ENCODE measurements at regions not wholly inside any gene's neighbourhood (a gene's known extent, or its start where the extent isn't known, plus 50 kb on each side); places are given as distances from the start of the nearest gene placed in this dataset.

- Histone ChIP-seq H3K79me2 (ENCODE audit: insufficient read depth, low read depth, low read length) (no peaks in the 10 kb centered on the region), H3K4me3 (ENCODE audit: low read depth, low read length, poor library complexity, severe bottlenecking) (no peak overlapping the region), H3K27ac (ENCODE audit: low read depth, low read length, poor library complexity, severe bottlenecking) (no peak overlapping the region), H3K36me3 (ENCODE audit: insufficient read depth, low read length) (no peaks in the 10 kb centered on the region), H2AFZ (ENCODE audit: low read length) (no peak overlapping the region), H4K20me1 (ENCODE audit: insufficient read depth, low read length) (no peaks in the 10 kb centered on the region), H3K9me2 (ENCODE audit: insufficient read depth, low read length) (no peaks in the 10 kb centered on the region), H3K4me1 (ENCODE audit: insufficient read depth, low read length, poor library complexity, severe bottlenecking) (no peaks in the 10 kb centered on the region), H3K9me3 (ENCODE audit: low read length) (no peaks in the 10 kb centered on the region), H3K4me2 (ENCODE audit: low read length) (no peak overlapping the region)
- DNase-seq (ENCODE audit: low spot score) = no peak
- BruUV-seq (replicated peaks) = no TSS peak
- POLR2A ChIA-PET = interaction anchor here (0.6 kb wide), 1 partner anchor 59 kb away, joined by 4 read pairs; no protein-coding TSS in a partner anchor
- intact Hi-C loops (cut with micrococcal nuclease; ENCODE audit: unreplicated experiment) = no loop called here
- TF ChIP-seq EZH2phosphoT487 (IDR thresholded peaks at IDR 0.05; ENCODE audit: borderline replicate concordance, low read depth, low read length) (no peak), CTCF (conservative IDR thresholded peaks at IDR 0.05; ENCODE audit: low read length) (no peak)
- CTCF ChIA-PET (ENCODE audit: unreplicated experiment) = no interaction called here
These were observed 372.9 kb upstream of the NFE2L3 start for GRCh38 chr7:25779002-25779546.

- Histone ChIP-seq H3K4me2 (ENCODE audit: low read length) (no peak overlapping the region), H3K4me1 (ENCODE audit: insufficient read depth, low read length, poor library complexity, severe bottlenecking) (no peaks in the 10 kb centered on the region), H3K27ac (ENCODE audit: low read depth, low read length, poor library complexity, severe bottlenecking) (no peak overlapping the region), H3K36me3 (ENCODE audit: insufficient read depth, low read length) (no peaks in the 10 kb centered on the region), H2AFZ (ENCODE audit: low read length) (no peak overlapping the region), H3K9me3 (ENCODE audit: low read length) (no peaks in the 10 kb centered on the region), H3K79me2 (ENCODE audit: insufficient read depth, low read depth, low read length) (no peaks in the 10 kb centered on the region), H3K9me2 (ENCODE audit: insufficient read depth, low read length) (no peaks in the 10 kb centered on the region), H3K4me3 (ENCODE audit: low read depth, low read length, poor library complexity, severe bottlenecking) (no peak overlapping the region), H4K20me1 (ENCODE audit: insufficient read depth, low read length) (no peaks in the 10 kb centered on the region)
- TF ChIP-seq EZH2phosphoT487 (IDR thresholded peaks at IDR 0.05; ENCODE audit: borderline replicate concordance, low read depth, low read length) (no peak), CTCF (conservative IDR thresholded peaks at IDR 0.05; ENCODE audit: low read length) (no peak)
- CTCF ChIA-PET (ENCODE audit: unreplicated experiment) = no interaction called here
- DNase-seq (ENCODE audit: low spot score) = no peak
- BruUV-seq (replicated peaks) = no TSS peak
- intact Hi-C loops (cut with micrococcal nuclease; ENCODE audit: unreplicated experiment) = no loop called here
- POLR2A ChIA-PET = no interaction called here
These were observed 371.1 kb upstream of the NFE2L3 start for GRCh38 chr7:25780904-25781303.

- H3K4me3 ChIP-seq (ENCODE audit: low read depth, low read length, poor library complexity, severe bottlenecking) = no peak overlapping the region
- POLR2A ChIA-PET = no interaction called here
- H3K79me2 ChIP-seq (ENCODE audit: insufficient read depth, low read depth, low read length) = no peaks in the 10 kb centered on the region
- H4K20me1 ChIP-seq (ENCODE audit: insufficient read depth, low read length) = no peaks in the 10 kb centered on the region
- H3K4me2 ChIP-seq (ENCODE audit: low read length) = no peak overlapping the region
- H3K4me1 ChIP-seq (ENCODE audit: insufficient read depth, low read length, poor library complexity, severe bottlenecking) = no peaks in the 10 kb centered on the region
- TF ChIP-seq CTCF (conservative IDR thresholded peaks at IDR 0.05; ENCODE audit: low read length) (no peak), EZH2phosphoT487 (IDR thresholded peaks at IDR 0.05; ENCODE audit: borderline replicate concordance, low read depth, low read length) (no peak)
- H2AFZ ChIP-seq (ENCODE audit: low read length) = no peak overlapping the region
- H3K9me3 ChIP-seq (ENCODE audit: low read length) = no peaks in the 10 kb centered on the region
- no peak for DNase-seq (ENCODE audit: low spot score)
- H3K9me2 ChIP-seq (ENCODE audit: insufficient read depth, low read length) = no peaks in the 10 kb centered on the region
- CTCF ChIA-PET (ENCODE audit: unreplicated experiment) = no interaction called here
- intact Hi-C loops (cut with micrococcal nuclease; ENCODE audit: unreplicated experiment) = no loop called here
- BruUV-seq (replicated peaks) = no TSS peak
- H3K27ac ChIP-seq (ENCODE audit: low read depth, low read length, poor library complexity, severe bottlenecking) = no peak overlapping the region
- no peaks in the 10 kb centered on the region for H3K36me3 ChIP-seq (ENCODE audit: insufficient read depth, low read length)
These were observed 370.3 kb upstream of the NFE2L3 start for GRCh38 chr7:25781704-25782103.

Measured in OCI-LY7 (cell line).